Transverse colon (tissue), 4 donors: ENCODE measurements at regions not wholly inside any gene's neighbourhood (a gene's known extent, or its start where the extent isn't known, plus 50 kb on each side); places are given as distances from the start of the nearest gene placed in this dataset.
A peak's percentile ranks its signal among the peaks of the same experiment; 100 is the strongest.

Source experiments
- DNase-seq: peaks from one replicate; pipeline ENCODE4 v3.0.0-alpha.2; 2019
- H3K27ac ChIP-seq, 4 donors: fragments of 200-600 bp; sonication (generic); 2 replicates each; pipeline ENCODE4 v1.5.1; 2016 to 2018; ENCODE audit warnings: inconsistent platforms in 4 of 4
- H3K27me3 ChIP-seq: fragments of 200-600 bp; sonication (generic); 2 replicates; pipeline ENCODE4 v1.5.1; 2017; ENCODE audit warnings: inconsistent platforms
- H3K36me3 ChIP-seq, 4 donors: fragments of 200-600 bp; sonication (generic); 2 replicates each; pipeline ENCODE4 v1.5.1; 2017 to 2019; ENCODE audit warnings: inconsistent platforms in 4 of 4
- H3K4me1 ChIP-seq, 4 donors: fragments of 200-600 bp; sonication (generic); 2 replicates each; pipeline ENCODE4 v1.5.1; 2017 to 2020; ENCODE audit warnings: inconsistent platforms in 4 of 4
- H3K4me3 ChIP-seq, 4 donors: fragments of 200-600 bp; sonication (generic); 1 replicate in 1 of 4; 2 replicates in 3 of 4; pipeline versions ENCODE4 v1.5.1 to v1.6.1; 2017 to 2019; ENCODE audit warnings: inconsistent platforms in 4 of 4
- H3K9me3 ChIP-seq, 2 donors: fragments of 200-600 bp; sonication (generic); 2 replicates each; pipeline ENCODE4 v1.5.1; 2017 to 2019; ENCODE audit warnings: inconsistent platforms in 2 of 2
- EP300 ChIP-seq: sonication (generic); formaldehyde crosslinking; IDR thresholded peaks from one replicate; pipeline ENCODE4 v1.6.1; 2017; ENCODE audit warnings: antibody characterized with exemption, low read depth
- POLR2A ChIP-seq: fragments of 450-650 bp; IDR thresholded peaks from one replicate; pipeline ENCODE4 v1.6.1; 2016; ENCODE audit warnings: antibody characterized with exemption, mild to moderate bottlenecking, moderate library complexity
- POLR2AphosphoS5 ChIP-seq, 3 donors: sonication (generic); formaldehyde crosslinking; IDR thresholded peaks; one replicate each; pipeline ENCODE4 v1.6.1; 2016; ENCODE audit warnings: antibody characterized with exemption in 3 of 3
- WGBS, 2 donors: methylation state at CpG; one replicate each; pipeline ENCODE4 v1.1.5; 2018; ENCODE audit warnings: low coverage in 1 of 2; 5-methylcytosine and 5-hydroxymethylcytosine counted together
- in situ Hi-C, 4 donors: fragments of 200-750 bp; cut with MboI; loops; one replicate each; pipeline versions ENCODE4 v1.15.0 to v1.15.1; 2017; ENCODE audit warnings: low sequenced_read_pairs in 3 of 4, low pct_ligation_motif_present in 1 of 4, low pct_unique_long_range_greater_than_20kb in 1 of 4
- intact Hi-C: fragments of 100-400 bp; cut with DNase I; formaldehyde crosslinking; loops from one replicate; pipeline ENCODE4 v1.15.1; 2023; ENCODE audit warnings: low total_unique reads
- TF ChIP-seq, protein P1 (sequence below), 5 experiments: fragments of 200-600 bp in 3 of 5; fragments of 450-650 bp in 2 of 5; sonication (generic) in 3 of 5; IDR thresholded peaks; 1 replicate in 2 of 5; 2 replicates in 3 of 5; pipeline ENCODE4 v1.5.1; 2016 to 2017; ENCODE audit warnings: antibody characterized with exemption in 5 of 5, inconsistent platforms in 3 of 5, mild to moderate bottlenecking in 2 of 5, moderate library complexity in 1 of 5

DNA sequence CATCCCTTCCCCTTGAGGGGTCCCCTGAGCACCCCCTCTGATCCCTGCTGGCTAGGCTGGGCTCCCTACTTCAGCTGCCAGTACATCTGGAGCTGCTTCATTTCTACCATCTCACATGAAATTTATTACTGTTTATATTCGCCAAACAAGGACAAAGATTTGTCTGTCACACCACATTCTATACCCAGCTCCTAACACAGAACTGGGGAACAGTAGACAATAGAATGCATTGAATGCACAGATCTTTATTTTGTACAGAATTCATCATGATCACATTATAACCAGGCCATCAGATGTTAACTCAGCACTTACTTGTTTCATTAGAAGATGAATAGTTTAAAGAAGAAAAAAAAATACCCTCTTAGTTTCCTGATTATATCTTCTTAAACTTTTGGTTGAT lies 159.4 kb downstream of the KLF5 start:
- TF ChIP-seq EP300: no peak
- no peak for TF ChIP-seq POLR2AphosphoS5 (IDR thresholded peaks at IDR 0.05)
- TF ChIP-seq, protein P1, sequence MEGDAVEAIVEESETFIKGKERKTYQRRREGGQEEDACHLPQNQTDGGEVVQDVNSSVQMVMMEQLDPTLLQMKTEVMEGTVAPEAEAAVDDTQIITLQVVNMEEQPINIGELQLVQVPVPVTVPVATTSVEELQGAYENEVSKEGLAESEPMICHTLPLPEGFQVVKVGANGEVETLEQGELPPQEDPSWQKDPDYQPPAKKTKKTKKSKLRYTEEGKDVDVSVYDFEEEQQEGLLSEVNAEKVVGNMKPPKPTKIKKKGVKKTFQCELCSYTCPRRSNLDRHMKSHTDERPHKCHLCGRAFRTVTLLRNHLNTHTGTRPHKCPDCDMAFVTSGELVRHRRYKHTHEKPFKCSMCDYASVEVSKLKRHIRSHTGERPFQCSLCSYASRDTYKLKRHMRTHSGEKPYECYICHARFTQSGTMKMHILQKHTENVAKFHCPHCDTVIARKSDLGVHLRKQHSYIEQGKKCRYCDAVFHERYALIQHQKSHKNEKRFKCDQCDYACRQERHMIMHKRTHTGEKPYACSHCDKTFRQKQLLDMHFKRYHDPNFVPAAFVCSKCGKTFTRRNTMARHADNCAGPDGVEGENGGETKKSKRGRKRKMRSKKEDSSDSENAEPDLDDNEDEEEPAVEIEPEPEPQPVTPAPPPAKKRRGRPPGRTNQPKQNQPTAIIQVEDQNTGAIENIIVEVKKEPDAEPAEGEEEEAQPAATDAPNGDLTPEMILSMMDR (IDR thresholded peaks at IDR 0.05): no peak
- TF ChIP-seq POLR2A: no peak
- peaks cover 4 to 15% (median 8%) of the 10 kb centered on the region in 4 donors for H3K4me1 ChIP-seq
- intact Hi-C loops: no loop called here
- no peak overlapping the region for H3K4me3 ChIP-seq
- no peak for DNase-seq
- in situ Hi-C loops: no loop called here
- H3K36me3 ChIP-seq: no peaks in the 10 kb centered on the region
- H3K27me3 ChIP-seq: no peaks in the 10 kb centered on the region
- no peak overlapping the region for H3K27ac ChIP-seq
- H3K9me3 ChIP-seq: no peaks in the 10 kb centered on the region
- WGBS, 2 donors: 25 to 63% methylated on average over 1 of the region's 1 CpG

DNA sequence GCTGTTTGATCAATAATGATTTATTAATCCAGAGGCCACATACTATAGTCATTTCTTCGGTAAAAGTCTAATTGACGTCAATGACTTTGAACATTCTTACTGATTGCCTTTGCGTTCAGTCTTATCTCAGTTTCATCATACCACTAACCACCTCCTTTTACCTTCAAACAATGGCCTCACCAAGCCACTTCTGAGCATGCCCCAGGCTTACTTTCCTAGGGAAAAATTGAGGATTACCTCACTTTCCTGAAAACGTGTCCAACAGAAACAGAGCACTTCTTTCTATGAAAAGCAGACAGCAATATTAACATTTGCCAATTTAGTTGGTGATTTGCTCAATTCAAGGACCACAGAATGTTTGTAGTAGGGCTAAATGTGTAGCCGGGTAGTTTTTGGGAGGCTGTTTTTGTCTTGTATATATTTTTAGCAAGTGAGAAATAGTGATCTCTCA lies 157.6 kb downstream of the KLF5 start:
- TF ChIP-seq EP300: no peak
- TF ChIP-seq, protein P1 (IDR thresholded peaks at IDR 0.05): no peak
- TF ChIP-seq POLR2A: no peak
- TF ChIP-seq POLR2AphosphoS5 (IDR thresholded peaks at IDR 0.05): no peak
- intact Hi-C loops (no loop called here), in situ Hi-C loops (no loop called here)
- H3K27me3 ChIP-seq: no peaks in the 10 kb centered on the region
- peak overlapping the region in 3 of 4 donors; percentile 42 to 58 (median 54) for H3K27ac ChIP-seq
- H3K4me3 ChIP-seq: no peak overlapping the region
- WGBS, 2 donors: 50 to 58% methylated on average over 5 of the region's 5 CpGs
- H3K4me1 ChIP-seq: peaks cover 4 to 15% (median 8%) of the 10 kb centered on the region in 4 donors
- DNase-seq: no peak
- H3K36me3 ChIP-seq: no peaks in the 10 kb centered on the region
- H3K9me3 ChIP-seq: no peaks in the 10 kb centered on the region

DNA sequence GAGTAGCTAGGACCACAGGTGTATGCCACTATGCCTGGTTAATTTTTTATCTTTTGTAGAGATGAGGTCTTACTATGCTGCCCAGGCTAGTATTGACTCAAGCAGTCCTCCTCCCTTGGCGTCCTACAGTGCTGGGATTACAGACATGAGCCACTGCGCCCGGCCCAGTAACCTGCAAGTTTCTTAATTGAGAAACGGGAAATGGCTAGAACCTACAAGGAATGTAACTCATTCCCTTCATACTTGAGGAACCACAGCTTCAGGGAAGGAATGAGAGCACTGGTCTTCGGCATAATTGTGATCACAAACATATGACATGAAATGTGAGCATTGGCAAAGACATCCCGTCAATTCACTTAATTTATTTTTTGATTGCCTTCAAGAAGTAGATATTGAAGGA lies 157.0 kb downstream of the KLF5 start:
- Histone ChIP-seq H3K36me3 (no peaks in the 10 kb centered on the region), H3K27ac (peak overlapping the region in 3 of 4 donors; percentile 42 to 54 (median 43)), H3K27me3 (no peaks in the 10 kb centered on the region), H3K4me1 (peaks cover 4 to 15% (median 8%) of the 10 kb centered on the region in 4 donors), H3K9me3 (no peaks in the 10 kb centered on the region), H3K4me3 (no peak overlapping the region)
- intact Hi-C loops: no loop called here
- peak; percentile 26 for DNase-seq
- in situ Hi-C loops: no loop called here
- no peak for TF ChIP-seq EP300
- no peak for TF ChIP-seq POLR2A
- no peak for TF ChIP-seq POLR2AphosphoS5 (IDR thresholded peaks at IDR 0.05)
- TF ChIP-seq, protein P1 (IDR thresholded peaks at IDR 0.05): no peak
- 41 to 65% methylated on average over 3 to 6 of the region's 6 CpGs for WGBS, 2 donors

DNA sequence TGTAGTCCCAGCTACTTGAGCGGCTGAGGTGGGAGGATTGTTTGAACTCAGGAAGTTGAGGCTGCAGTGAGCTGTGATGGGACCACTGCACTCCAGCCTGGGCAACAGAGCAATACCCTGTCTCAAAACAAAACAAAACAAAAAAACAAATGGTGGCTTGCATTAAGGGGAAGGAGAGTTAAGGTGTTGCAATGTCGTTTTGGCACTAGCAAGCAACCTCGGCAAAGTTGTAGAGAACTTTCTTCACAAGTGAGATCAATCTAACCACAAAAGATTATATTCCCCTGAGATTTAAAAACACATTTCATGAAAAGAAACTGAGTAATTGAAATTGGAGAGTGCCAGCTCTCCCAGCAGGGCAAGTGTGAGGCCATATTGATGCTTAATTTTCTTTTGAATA lies 153.7 kb downstream of the KLF5 start:
- TF ChIP-seq EP300 (no peak), POLR2AphosphoS5 (IDR thresholded peaks at IDR 0.05) (no peak), POLR2A (no peak)
- TF ChIP-seq, protein P1 (IDR thresholded peaks at IDR 0.05): no peak
- in situ Hi-C loops (no loop called here), intact Hi-C loops (no loop called here)
- Histone ChIP-seq H3K4me3 (no peak overlapping the region), H3K36me3 (no peaks in the 10 kb centered on the region), H3K4me1 (peaks cover 4 to 15% (median 8%) of the 10 kb centered on the region in 4 donors), H3K27ac (no peak overlapping the region), H3K27me3 (no peaks in the 10 kb centered on the region), H3K9me3 (no peaks in the 10 kb centered on the region)
- WGBS, 2 donors: 68 to 80% methylated on average over 3 of the region's 3 CpGs
- no peak for DNase-seq
